K562 (cell line): ENCODE measurements at regions not wholly inside any gene's neighbourhood (a gene's known extent, or its start where the extent isn't known, plus 50 kb on each side); places are given as distances from the start of the nearest gene placed in this dataset.
A peak's percentile ranks its signal among the peaks of the same experiment; 100 is the strongest.

Experiments used
- ATAC-seq: fragments of 200-7000 bp; cut with Tn5 transposase; 3 replicates; pipeline ENCODE4 v1.9.1; 2020; ENCODE audit warnings: moderate library complexity
- BruUV-seq: library from RNA; stranded (reverse); fragments of 400-500 nt; replicated peaks from 2 replicates; lab custom pipeline; 2021; lab: Mats Ljungman, UMichigan
- CTCF ChIA-PET: fragments of 300-600 bp; formaldehyde crosslinking; extraction: SDS; loops from one replicate; lab custom pipeline; 2021; ENCODE audit warnings: low intra/inter-chr PET ratio; lab: Yijun Ruan, JAX
- POLR2A ChIA-PET: fragments of 300-600, 350-650 bp; sonication (Branson Sonifier 250); formaldehyde crosslinking; extraction: SDS; loops from one replicate; lab custom pipeline; 2021; ENCODE audit warnings: antibody characterized with exemption, inconsistent platforms; lab: Yijun Ruan, JAX
- DNase-seq, 4 experiments: peaks; one replicate each; pipeline versions ENCODE4 v3.0.0 to v3.0.0-alpha.2; 2011 to 2018; ENCODE audit warnings: low spot score in 3 of 4, mixed read lengths in 3 of 4; ENCODE audit errors: extremely low read depth in 1 of 4
- FAIRE-seq: peaks from 2 replicates; lab custom pipeline; 2011; peaks lifted over from hg19 to GRCh38; lab: Jason Lieb, UNC
- H2AFZ ChIP-seq: 2 replicates; pipeline ENCODE4 v1.6.0; 2011; ENCODE audit warnings: low read depth, low read length, control low read depth, inconsistent platforms
- H3K27ac ChIP-seq: fragments of 200-600 bp; 3 replicates; pipeline ENCODE4 v1.8.0; 2011; ENCODE audit warnings: low read depth, mild to moderate bottlenecking, control low read depth, inconsistent platforms, low read length, moderate library complexity, mixed read lengths; ENCODE audit errors: extremely low read depth
- H3K27me3 ChIP-seq, 2 experiments: fragments of 300-600 bp in 1 of 2; 2 replicates in 1 of 2; 3 replicates in 1 of 2; pipeline versions ENCODE4 v1.6.0 to v1.8.0; 2011; ENCODE audit warnings: inconsistent platforms in 2 of 2, low read length in 2 of 2, mild to moderate bottlenecking in 1 of 2, mixed read lengths in 1 of 2, moderate library complexity in 1 of 2; ENCODE audit not compliant: control insufficient read depth in 2 of 2, insufficient read depth in 2 of 2
- H3K36me3 ChIP-seq: fragments of 300-600 bp; 3 replicates; pipeline ENCODE4 v1.8.0; 2011; ENCODE audit warnings: mild to moderate bottlenecking, low read length, inconsistent platforms; ENCODE audit not compliant: control insufficient read depth, insufficient read depth
- H3K4me1 ChIP-seq, 2 experiments: fragments of 200-600 bp in 1 of 2; replicated peaks in 1 of 2; 2 replicates in 1 of 2; 3 replicates in 1 of 2; pipeline versions ENCODE4 v1.5.1 to v1.8.0; 2011; ENCODE audit warnings: inconsistent platforms in 2 of 2, low read length in 2 of 2, mild to moderate bottlenecking in 1 of 2, mixed read lengths in 1 of 2, moderate library complexity in 1 of 2; ENCODE audit not compliant: control insufficient read depth in 2 of 2, insufficient read depth in 2 of 2
- H3K4me2 ChIP-seq: 2 replicates; pipeline ENCODE4 v1.6.1; 2011; ENCODE audit warnings: low read length, control low read depth, inconsistent platforms, mixed read lengths; ENCODE audit not compliant: insufficient read depth
- H3K4me3 ChIP-seq: fragments of 200-600 bp; sonication (generic), shearing (Covaris generic); 2 replicates; pipeline ENCODE4 v1.5.1; 2016; ENCODE audit warnings: control low read depth, inconsistent platforms
- H3K79me2 ChIP-seq: fragments of 200-600 bp; 3 replicates; pipeline ENCODE4 v1.8.0; 2011; ENCODE audit warnings: low read length, inconsistent platforms; ENCODE audit not compliant: control insufficient read depth, insufficient read depth
- H3K9ac ChIP-seq, 2 experiments: 2 replicates each; pipeline versions ENCODE4 v1.6.0 to v1.6.1; 2011; ENCODE audit warnings: low read depth in 2 of 2, low read length in 2 of 2, control low read depth in 1 of 2, inconsistent platforms in 1 of 2, mild to moderate bottlenecking in 1 of 2, mixed read lengths in 1 of 2; ENCODE audit not compliant: insufficient read depth in 1 of 2
- H3K9me1 ChIP-seq: one replicate; pipeline ENCODE4 v1.6.0; 2011; ENCODE audit warnings: inconsistent platforms, mild to moderate bottlenecking, low read length, moderate library complexity; ENCODE audit not compliant: control insufficient read depth, insufficient read depth
- H3K9me3 ChIP-seq: replicated peaks from 2 replicates; pipeline ENCODE4 v1.5.1; 2011; ENCODE audit warnings: low read depth, low read length, inconsistent platforms; ENCODE audit not compliant: control insufficient read depth, insufficient read depth
- H4K20me1 ChIP-seq: replicated peaks from 2 replicates; pipeline ENCODE4 v1.6.1; 2011; ENCODE audit warnings: low read length, inconsistent platforms, mixed read lengths; ENCODE audit not compliant: control insufficient read depth, insufficient read depth
- DLX4 ChIP-seq: fragments of 250-450 bp; sonication (Bioruptor Pico); IDR thresholded peaks from 2 replicates; pipeline ENCODE4 v1.6.1; 2021; ENCODE audit warnings: mild to moderate bottlenecking
- ETV1 ChIP-seq: fragments of 450-650 bp; conservative IDR thresholded peaks from 2 replicates; pipeline ENCODE4 v1.6.1; 2016; ENCODE audit warnings: missing genetic modification characterization, control low read depth, low read depth, missing compliant biosample characterization
- GABPA ChIP-seq: fragments of 200-800 bp; sonication (Bioruptor generic); conservative IDR thresholded peaks from 2 replicates; pipeline ENCODE4 v1.6.1; 2016; ENCODE audit warnings: low read depth, missing genetic modification characterization, missing compliant biosample characterization
- ID3 ChIP-seq, 2 experiments: fragments of 250-450 bp in 1 of 2; fragments of 450-650 bp in 1 of 2; sonication (Bioruptor Pico) in 1 of 2; IDR thresholded peaks; 2 replicates each; pipeline versions ENCODE4 v1.6.1 to v1.8.0; 2016 to 2021; ENCODE audit warnings: mild to moderate bottlenecking in 2 of 2, moderate library complexity in 2 of 2, missing compliant biosample characterization in 1 of 2, missing genetic modification characterization in 1 of 2
- KLF16 ChIP-seq: IDR thresholded peaks from 2 replicates; pipeline ENCODE4 v1.6.1; 2016; ENCODE audit warnings: antibody characterized with exemption
- MEIS2 ChIP-seq: fragments of 450-650 bp; IDR thresholded peaks from 2 replicates; pipeline ENCODE4 v1.6.1; 2014; ENCODE audit warnings: mild to moderate bottlenecking; ENCODE audit not compliant: partially characterized antibody
- NR2C2 ChIP-seq, 2 experiments: fragments of 200-800 bp in 1 of 2; sonication (Bioruptor generic) in 1 of 2; sonication (generic) in 1 of 2; formaldehyde crosslinking in 1 of 2; IDR thresholded peaks; 2 replicates each; pipeline versions ENCODE4 v1.6.1 to v1.8.0; 2016 to 2022; ENCODE audit warnings: mild to moderate bottlenecking in 1 of 2, missing compliant biosample characterization in 1 of 2, missing genetic modification characterization in 1 of 2, missing genetic modification reagents in 1 of 2
- PBX2 ChIP-seq, 2 experiments: IDR thresholded peaks in 1 of 2; conservative IDR thresholded peaks in 1 of 2; 2 replicates each; pipeline ENCODE4 v1.6.1; 2016; ENCODE audit warnings: low read depth in 2 of 2, mild to moderate bottlenecking in 1 of 2, missing compliant biosample characterization in 1 of 2, missing genetic modification characterization in 1 of 2, moderate library complexity in 1 of 2
- PKNOX1 ChIP-seq: fragments of 450-650 bp; IDR thresholded peaks from 2 replicates; pipeline ENCODE4 v1.6.1; 2016
- YBX1 ChIP-seq: fragments of 450-650 bp; IDR thresholded peaks from 2 replicates; pipeline ENCODE4 v1.7.1; 2016; ENCODE audit warnings: mild to moderate bottlenecking
- ZNF133 ChIP-seq: fragments of 250-450 bp; sonication (Bioruptor Pico); IDR thresholded peaks from 2 replicates; pipeline ENCODE4 v1.4.0; 2020; ENCODE audit warnings: mild to moderate bottlenecking
- WGBS: fragments of 100-300 bp; shearing (Covaris generic); methylation state at CpG from one replicate; pipeline ENCODE4 v1.1.6; 2016; ENCODE audit warnings: low coverage, mixed read lengths; ENCODE audit not compliant: insufficient coverage; ENCODE audit errors: missing lambda C conversion rate; 5-methylcytosine and 5-hydroxymethylcytosine counted together
- in situ Hi-C: fragments of 300-500 bp; cut with MboI; formaldehyde crosslinking; loops from 4 replicates; pipeline ENCODE4 v1.15.0; 2018; ENCODE audit warnings: inconsistent platforms, mixed read lengths
- intact Hi-C: fragments of 100-400 bp; cut with micrococcal nuclease; formaldehyde crosslinking; loops from 2 replicates; pipeline ENCODE4 v1.14.2; 2022

GRCh38 chr2:15818318-15818753 lies 122.0 kb upstream of the MYCN start:
- Histone ChIP-seq H4K20me1 (no peaks in the 10 kb centered on the region), H3K4me3 (no peak overlapping the region), H3K79me2 (no peaks in the 10 kb centered on the region), H3K36me3 (no peaks in the 10 kb centered on the region), H3K9me1 (no peaks in the 10 kb centered on the region), H3K27me3 (peaks cover 5 to 42% of the 10 kb centered on the region in 2 experiments; a peak in 4 of 5 replicates), H3K27ac (no peak overlapping the region), H2AFZ (no peak overlapping the region), H3K4me1 (no peaks in the 10 kb centered on the region), H3K9me3 (no peaks in the 10 kb centered on the region), H3K9ac (no peak overlapping the region), H3K4me2 (no peak overlapping the region)
- in situ Hi-C loops (no loop called here), intact Hi-C loops (no loop called here)
- ATAC-seq (no peak), DNase-seq (no peak), FAIRE-seq (no peak)
- ChIA-PET CTCF (no interaction called here), POLR2A (no interaction called here)
- WGBS = 0% methylated on average over 13 of the region's 14 CpGs
- peak; percentile 67 for TF ChIP-seq MEIS2
- TF ChIP-seq YBX1 = no peak
- TF ChIP-seq ID3 (CRISPR knock-in tag; IDR thresholded peaks at IDR 0.05) = no peak
- no peak for TF ChIP-seq ID3 (tag; IDR thresholded peaks at IDR 0.05)
- TF ChIP-seq GABPA = peak; percentile 60
- TF ChIP-seq KLF16 = no peak
- TF ChIP-seq PBX2 (CRISPR knock-in tag; IDR thresholded peaks at IDR 0.05; ENCODE audit: low read depth) = no peak
- peak; percentile 78 for TF ChIP-seq PBX2 (tag; conservative IDR thresholded peaks at IDR 0.05; ENCODE audit: low read depth)
- peak; percentile 39 for TF ChIP-seq PKNOX1
- no peak for TF ChIP-seq ZNF133 (CRISPR knock-in tag)
- TF ChIP-seq DLX4 (CRISPR knock-in tag) = no peak
- peak; percentile 50; the same call in 1 of the 2 replicates for TF ChIP-seq ETV1 (tag)
- no peak for TF ChIP-seq NR2C2 (CRISPR knock-in tag; IDR thresholded peaks at IDR 0.05)
- no peak for TF ChIP-seq NR2C2 (tag; IDR thresholded peaks at IDR 0.05)
- no TSS peak for BruUV-seq
